ENCODE measurements at regions not wholly inside any gene's neighbourhood (a gene's known extent, or its start where the extent isn't known, plus 50 kb on each side); places are given as distances from the start of the nearest gene placed in this dataset.

DNA sequence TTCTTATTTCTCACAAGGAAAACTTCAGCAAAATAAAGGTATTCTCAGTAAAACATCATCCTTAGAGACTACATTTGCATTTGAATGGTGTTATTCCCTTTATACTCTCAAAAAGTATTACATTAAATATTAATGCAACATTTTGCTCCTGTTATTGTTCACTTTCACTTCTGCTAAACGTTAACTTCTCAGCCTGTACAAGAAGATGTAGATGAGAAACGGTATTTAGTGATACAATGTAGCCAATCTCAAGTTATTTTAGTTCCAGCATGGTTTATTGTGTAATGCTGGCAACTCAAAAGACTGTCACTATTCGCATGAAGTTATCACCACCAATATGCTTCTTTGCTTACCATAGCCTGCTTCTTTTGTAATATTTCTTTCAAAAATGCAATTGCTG is 514.1 kb downstream of the CPS1 start:
- Histone ChIP-seq H3K4me1 (ENCODE audit: insufficient read depth, low read length) (no peaks in the 10 kb centered on the region), H3K9me3 (ENCODE audit: insufficient read depth, low read depth, low read length) (no peaks in the 10 kb centered on the region), H3K27me3 (ENCODE audit: insufficient read depth, low read length) (no peaks in the 10 kb centered on the region)

DNA sequence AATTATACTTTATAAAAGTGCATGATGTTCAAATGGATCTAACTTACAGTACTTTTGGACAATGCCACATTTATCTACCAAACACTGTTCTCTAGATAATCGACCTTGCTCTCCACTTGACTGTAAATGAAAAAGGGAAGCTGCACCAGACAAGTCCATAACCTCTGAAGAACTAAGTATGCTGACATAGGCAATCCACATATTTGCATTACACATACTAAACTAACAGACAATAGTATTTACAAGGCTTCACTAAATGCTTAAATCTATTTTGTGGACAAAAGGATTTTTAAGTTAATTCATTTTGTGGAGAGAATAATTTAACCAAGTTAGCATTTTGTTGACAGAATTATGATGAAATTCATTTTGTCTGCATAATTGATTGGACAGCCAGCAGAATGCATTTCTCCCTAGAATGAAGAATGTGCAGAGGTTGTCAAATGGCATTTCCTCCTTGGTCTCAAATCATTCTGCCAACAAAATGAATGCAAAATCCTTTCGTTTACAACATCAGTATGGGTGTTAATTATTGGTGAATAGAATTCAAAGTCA is 520.9 kb downstream of the CPS1 start:
- Histone ChIP-seq H3K4me3 (ENCODE audit: low read length) (no peak overlapping the region), H3K9ac (ENCODE audit: low read depth, low read length) (no peak overlapping the region), H3K27me3 (ENCODE audit: insufficient read depth, low read length) (no peaks in the 10 kb centered on the region), H3K27ac (ENCODE audit: low read length) (no peak overlapping the region), H3K9me3 (ENCODE audit: insufficient read depth, low read depth, low read length) (no peaks in the 10 kb centered on the region), H3K4me1 (ENCODE audit: insufficient read depth, low read length) (no peaks in the 10 kb centered on the region), H3K36me3 (ENCODE audit: insufficient read depth, low read depth, low read length) (no peaks in the 10 kb centered on the region)

More for the DNA sequence above, 514.1 kb downstream of the CPS1 start:
- H3K36me3 ChIP-seq (ENCODE audit: insufficient read depth, low read depth, low read length), result no peaks in the 10 kb centered on the region
- no peak overlapping the region for H3K27ac ChIP-seq (ENCODE audit: low read length)
- no peak overlapping the region for H3K4me3 ChIP-seq (ENCODE audit: low read length)
- no peak overlapping the region for H3K9ac ChIP-seq (ENCODE audit: low read depth, low read length)

DNA sequence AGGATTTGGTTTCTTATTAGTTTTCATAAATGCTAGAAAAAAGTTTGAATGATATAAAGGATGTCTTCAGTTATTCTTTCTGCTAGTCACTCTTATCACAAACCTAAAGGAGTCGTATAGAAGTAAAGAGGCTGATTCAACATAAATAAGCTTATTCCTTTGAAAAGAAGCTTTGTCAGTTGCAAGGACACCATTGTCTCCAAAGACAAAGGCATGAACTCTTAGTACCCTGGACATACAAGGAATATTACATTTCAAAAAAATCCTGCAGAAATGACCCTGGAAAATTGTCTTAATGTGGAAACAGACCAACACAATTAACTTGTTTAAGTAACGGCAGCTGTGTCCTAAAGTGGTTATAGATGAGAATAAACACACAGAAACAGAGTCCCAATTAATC is 528.0 kb downstream of the CPS1 start:
- Histone ChIP-seq H3K4me1 (ENCODE audit: insufficient read depth, low read length) (no peaks in the 10 kb centered on the region), H3K27me3 (ENCODE audit: insufficient read depth, low read length) (no peaks in the 10 kb centered on the region), H3K36me3 (ENCODE audit: insufficient read depth, low read depth, low read length) (no peaks in the 10 kb centered on the region)

DNA sequence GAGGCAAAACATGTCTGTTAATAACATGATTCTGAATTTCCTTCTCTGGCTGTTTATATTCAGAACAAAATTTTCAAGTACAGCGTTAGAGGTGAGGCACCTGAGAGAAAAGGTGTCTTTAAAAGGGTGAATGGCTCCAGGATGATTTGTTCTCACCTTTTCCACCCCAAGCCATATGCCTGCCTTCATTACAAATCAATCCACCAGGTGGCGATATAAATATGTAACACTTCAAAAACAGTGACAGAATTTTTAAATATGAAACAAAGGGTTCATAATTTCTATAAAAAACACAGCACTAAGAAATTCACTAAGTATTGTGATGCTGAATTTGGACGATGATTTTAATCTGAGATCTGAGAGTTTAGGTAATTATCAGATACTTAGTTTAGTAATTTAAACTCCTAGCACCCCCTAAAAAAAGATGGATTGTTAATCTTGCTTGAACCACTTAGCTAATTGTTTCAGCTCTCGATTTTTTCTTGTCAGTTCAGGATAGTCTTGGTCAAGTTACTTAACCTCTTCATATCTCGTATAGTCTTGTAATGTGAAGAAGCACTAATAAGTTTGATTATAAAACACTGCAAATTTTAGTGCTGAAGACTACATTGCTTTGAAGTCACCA is 528.8 kb downstream of the CPS1 start:
- Histone ChIP-seq H3K9me3 (ENCODE audit: insufficient read depth, low read depth, low read length) (no peaks in the 10 kb centered on the region), H3K27me3 (ENCODE audit: insufficient read depth, low read length) (no peaks in the 10 kb centered on the region), H3K9ac (ENCODE audit: low read depth, low read length) (no peak overlapping the region), H3K4me3 (ENCODE audit: low read length) (no peak overlapping the region), H3K27ac (ENCODE audit: low read length) (no peak overlapping the region), H3K4me1 (ENCODE audit: insufficient read depth, low read length) (no peaks in the 10 kb centered on the region), H3K36me3 (ENCODE audit: insufficient read depth, low read depth, low read length) (no peaks in the 10 kb centered on the region)

More for the DNA sequence above, 528.0 kb downstream of the CPS1 start:
- Histone ChIP-seq H3K27ac (ENCODE audit: low read length) (no peak overlapping the region), H3K4me3 (ENCODE audit: low read length) (no peak overlapping the region), H3K9ac (ENCODE audit: low read depth, low read length) (no peak overlapping the region), H3K9me3 (ENCODE audit: insufficient read depth, low read depth, low read length) (no peaks in the 10 kb centered on the region)

DNA sequence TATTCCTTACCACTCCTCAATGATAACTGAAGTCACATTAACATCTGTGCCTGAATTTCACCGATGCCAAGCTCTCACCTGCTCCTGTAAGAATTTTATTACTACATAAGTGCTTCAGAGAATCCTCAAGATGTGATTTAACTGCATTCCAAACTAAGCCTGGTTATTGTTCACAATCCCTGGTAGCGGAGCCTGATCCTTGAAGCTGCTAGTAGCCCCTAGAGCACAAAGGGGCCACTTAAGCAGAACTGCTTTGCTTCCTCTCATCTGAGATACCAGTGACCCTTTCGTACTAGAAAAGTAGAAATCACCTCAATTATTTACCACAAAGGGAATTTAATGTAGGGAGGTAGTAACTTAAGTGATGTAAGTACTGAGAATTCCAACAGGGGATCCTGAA is 529.6 kb downstream of the CPS1 start:
- no peak overlapping the region for H3K4me3 ChIP-seq (ENCODE audit: low read length)
- H3K9me3 ChIP-seq (ENCODE audit: insufficient read depth, low read depth, low read length), result no peaks in the 10 kb centered on the region
- no peaks in the 10 kb centered on the region for H3K4me1 ChIP-seq (ENCODE audit: insufficient read depth, low read length)
- H3K36me3 ChIP-seq (ENCODE audit: insufficient read depth, low read depth, low read length), result no peaks in the 10 kb centered on the region
- no peaks in the 10 kb centered on the region for H3K27me3 ChIP-seq (ENCODE audit: insufficient read depth, low read length)
- H3K27ac ChIP-seq (ENCODE audit: low read length), result no peak overlapping the region
- H3K9ac ChIP-seq (ENCODE audit: low read depth, low read length), result no peak overlapping the region

DNA sequence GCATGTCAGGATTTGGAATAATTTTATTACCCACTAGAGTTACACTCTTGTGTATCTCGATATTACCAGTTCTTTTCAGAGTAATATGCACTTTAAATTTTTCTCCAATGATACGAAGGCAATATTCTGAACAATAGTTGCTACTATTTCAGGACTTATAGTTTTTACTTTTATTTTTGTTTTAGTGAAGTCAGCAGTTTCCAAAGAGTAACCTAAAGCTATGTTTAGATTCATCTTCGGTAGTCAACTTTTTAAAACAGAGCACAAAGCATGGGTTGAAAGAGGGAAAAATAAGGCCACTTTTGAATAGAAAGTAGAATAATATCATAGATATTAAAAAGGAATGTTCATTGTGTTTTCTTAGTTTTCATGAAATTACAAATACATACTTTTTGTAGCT is 532.7 kb downstream of the CPS1 start:
- Histone ChIP-seq H3K27me3 (ENCODE audit: insufficient read depth, low read length) (no peaks in the 10 kb centered on the region), H3K36me3 (ENCODE audit: insufficient read depth, low read depth, low read length) (no peaks in the 10 kb centered on the region), H3K9me3 (ENCODE audit: insufficient read depth, low read depth, low read length) (no peaks in the 10 kb centered on the region), H3K4me1 (ENCODE audit: insufficient read depth, low read length) (no peaks in the 10 kb centered on the region), H3K4me3 (ENCODE audit: low read length) (no peak overlapping the region), H3K27ac (ENCODE audit: low read length) (no peak overlapping the region), H3K9ac (ENCODE audit: low read depth, low read length) (no peak overlapping the region)

DNA sequence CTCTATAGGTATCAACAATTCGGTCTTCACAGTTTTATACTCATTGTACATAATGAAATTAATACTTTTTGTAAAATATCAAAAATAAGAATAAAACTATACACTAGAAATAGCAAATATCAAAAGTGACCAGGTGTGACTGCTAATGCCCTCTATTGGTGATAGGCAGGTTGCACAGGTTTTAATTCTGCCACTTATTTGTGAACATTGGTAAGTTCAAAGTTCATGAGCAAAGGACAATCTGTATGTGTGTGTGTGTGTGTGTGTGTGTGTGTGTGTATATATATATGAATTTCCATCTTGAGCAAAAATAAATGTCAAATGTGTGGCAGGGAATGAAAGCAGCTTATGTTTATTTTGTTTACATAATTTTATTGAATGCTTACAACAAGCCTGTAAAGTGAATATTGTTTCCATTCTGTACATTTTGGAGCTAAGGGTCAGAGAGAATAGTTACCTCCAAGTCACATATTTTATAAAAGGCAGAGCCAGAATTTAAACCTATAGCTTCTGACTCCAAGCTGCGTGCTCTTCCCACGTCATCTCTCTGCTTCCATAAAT is 537.4 kb downstream of the CPS1 start:
- Histone ChIP-seq H3K27ac (ENCODE audit: low read length) (no peak overlapping the region), H3K36me3 (ENCODE audit: insufficient read depth, low read depth, low read length) (no peaks in the 10 kb centered on the region)

DNA sequence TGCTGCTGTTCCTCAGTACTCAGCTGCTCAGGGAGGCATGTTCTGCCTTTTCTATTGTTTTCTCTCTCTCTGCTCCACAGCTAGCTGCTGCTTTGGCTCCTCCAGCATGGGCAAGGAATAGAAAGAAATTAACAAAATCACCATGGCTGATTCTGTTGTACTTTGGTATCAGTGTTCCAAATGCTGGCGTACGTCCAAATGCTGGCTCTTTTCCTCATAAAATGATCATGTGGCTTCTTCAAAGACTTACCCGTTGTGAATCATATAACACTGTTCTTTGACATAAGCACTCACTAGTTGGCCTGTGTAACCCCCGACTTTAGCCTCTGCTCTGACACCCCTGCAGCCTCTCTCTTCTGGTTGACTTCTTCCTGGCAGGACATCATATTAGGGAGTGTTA is 547.6 kb downstream of the CPS1 start:
- H3K27ac ChIP-seq (ENCODE audit: low read length), result no peak overlapping the region
- no peaks in the 10 kb centered on the region; the same call in 1 of the 2 replicates for H3K9me3 ChIP-seq (ENCODE audit: insufficient read depth, low read depth, low read length)
- no peaks in the 10 kb centered on the region for H3K27me3 ChIP-seq (ENCODE audit: insufficient read depth, low read length)
- no peaks in the 10 kb centered on the region for H3K4me1 ChIP-seq (ENCODE audit: insufficient read depth, low read length)
- H3K4me3 ChIP-seq (ENCODE audit: low read length), result no peak overlapping the region
- H3K36me3 ChIP-seq (ENCODE audit: insufficient read depth, low read depth, low read length), result no peaks in the 10 kb centered on the region
- no peak overlapping the region for H3K9ac ChIP-seq (ENCODE audit: low read depth, low read length)

More for the DNA sequence above, 537.4 kb downstream of the CPS1 start:
- Histone ChIP-seq H3K9ac (ENCODE audit: low read depth, low read length) (no peak overlapping the region), H3K27me3 (ENCODE audit: insufficient read depth, low read length) (no peaks in the 10 kb centered on the region), H3K4me1 (ENCODE audit: insufficient read depth, low read length) (no peaks in the 10 kb centered on the region), H3K4me3 (ENCODE audit: low read length) (no peak overlapping the region), H3K9me3 (ENCODE audit: insufficient read depth, low read depth, low read length) (no peaks in the 10 kb centered on the region)

DNA sequence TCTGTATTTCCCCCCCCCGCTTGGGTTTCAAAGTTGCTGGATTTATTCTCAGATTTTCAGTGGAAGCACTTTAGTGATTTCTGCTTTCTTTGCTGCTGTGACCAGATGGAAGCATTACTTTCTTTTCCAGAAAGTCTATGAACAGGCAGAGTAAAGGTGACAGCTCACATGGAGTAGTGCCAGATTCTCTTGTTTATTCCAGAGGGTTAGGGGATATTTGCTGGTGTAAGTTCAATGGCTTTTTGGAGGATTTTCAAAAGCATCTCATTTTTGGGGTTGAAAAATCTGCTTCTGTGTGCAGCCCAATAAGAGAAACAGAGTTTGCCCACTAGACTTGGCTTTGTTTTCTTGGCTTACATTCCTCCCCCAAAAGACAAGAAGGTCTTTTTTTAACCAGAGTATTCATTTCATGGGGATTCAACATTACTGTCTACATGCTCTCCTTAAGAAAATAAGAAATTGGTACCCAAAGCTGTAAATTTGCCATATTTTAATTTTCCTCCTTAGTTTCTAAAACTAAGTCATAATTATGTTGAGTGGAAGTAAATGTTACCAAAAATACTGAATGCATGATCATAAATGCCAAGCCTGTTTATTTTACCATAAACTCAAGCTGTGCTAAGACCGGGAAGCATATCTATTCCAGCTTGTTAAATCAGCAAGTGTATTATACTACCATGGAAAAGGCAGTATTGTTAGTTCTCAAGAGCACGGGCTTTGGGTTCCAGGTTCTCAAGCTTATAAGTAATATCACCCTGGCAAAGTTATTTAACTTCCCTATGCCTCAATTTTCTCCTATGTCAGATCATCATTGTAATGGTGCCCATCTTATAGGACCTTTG is 557.2 kb downstream of the CPS1 start:
- Histone ChIP-seq H3K4me3 (ENCODE audit: low read length) (no peak overlapping the region), H3K9me3 (ENCODE audit: insufficient read depth, low read depth, low read length) (no peaks in the 10 kb centered on the region), H3K27ac (ENCODE audit: low read length) (no peak overlapping the region), H3K4me1 (ENCODE audit: insufficient read depth, low read length) (no peaks in the 10 kb centered on the region), H3K36me3 (ENCODE audit: insufficient read depth, low read depth, low read length) (no peaks in the 10 kb centered on the region), H3K9ac (ENCODE audit: low read depth, low read length) (no peak overlapping the region), H3K27me3 (ENCODE audit: insufficient read depth, low read length) (no peaks in the 10 kb centered on the region)

DNA sequence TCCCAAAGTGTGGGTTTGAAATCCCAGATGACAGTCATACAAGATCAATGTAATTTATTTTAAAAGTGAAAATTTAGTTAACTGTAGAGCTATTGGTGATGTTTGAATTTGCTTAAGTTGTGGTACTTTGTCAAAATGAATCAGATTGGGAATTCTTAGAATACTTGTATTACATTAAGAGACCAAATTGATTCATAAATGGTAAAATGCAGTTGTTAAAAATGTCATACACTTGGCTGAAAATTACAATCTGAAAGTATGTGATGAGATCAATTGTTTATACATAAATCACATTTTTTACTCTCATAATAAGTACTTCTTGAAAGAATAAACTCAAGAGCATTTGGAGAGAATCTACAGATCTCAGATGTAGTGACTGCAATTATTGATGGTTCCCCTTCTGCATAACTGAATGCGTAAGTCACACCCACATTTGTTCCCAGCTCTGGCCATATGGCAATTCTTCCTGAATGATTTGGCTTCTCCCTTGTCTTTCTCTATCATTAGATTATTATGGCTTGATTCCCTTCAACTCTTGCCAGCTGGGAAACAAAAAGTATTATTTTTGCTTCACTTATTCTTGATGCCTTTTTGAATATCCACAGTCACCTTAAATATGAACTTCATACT is 558.5 kb downstream of the CPS1 start:
- Histone ChIP-seq H3K4me1 (ENCODE audit: insufficient read depth, low read length) (no peaks in the 10 kb centered on the region), H3K9ac (ENCODE audit: low read depth, low read length) (no peak overlapping the region), H3K27ac (ENCODE audit: low read length) (no peak overlapping the region), H3K36me3 (ENCODE audit: insufficient read depth, low read depth, low read length) (no peaks in the 10 kb centered on the region), H3K4me3 (ENCODE audit: low read length) (no peak overlapping the region), H3K9me3 (ENCODE audit: insufficient read depth, low read depth, low read length) (no peaks in the 10 kb centered on the region), H3K27me3 (ENCODE audit: insufficient read depth, low read length) (no peaks in the 10 kb centered on the region)

DNA sequence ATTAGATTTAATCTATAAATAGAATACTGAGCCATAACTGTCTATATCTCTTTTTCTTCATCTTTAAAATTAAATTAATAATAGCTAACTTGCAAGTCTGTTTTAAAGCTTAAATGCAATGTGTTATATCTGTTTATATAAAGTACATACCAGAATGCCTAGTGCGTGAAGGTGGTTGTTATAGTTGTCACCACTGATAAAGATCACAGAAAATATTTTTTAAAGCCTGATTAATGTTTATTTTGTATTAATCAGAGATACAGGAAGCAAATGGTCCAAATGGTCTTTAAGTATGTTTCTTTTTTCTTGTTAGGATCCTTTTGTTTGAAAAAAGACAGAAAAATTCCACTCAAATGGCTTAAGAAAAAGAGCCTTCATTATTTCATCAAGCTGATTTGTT is 560.6 kb downstream of the CPS1 start:
- H3K27ac ChIP-seq (ENCODE audit: low read length), result no peak overlapping the region
- H3K4me1 ChIP-seq (ENCODE audit: insufficient read depth, low read length), result no peaks in the 10 kb centered on the region
- H3K9me3 ChIP-seq (ENCODE audit: insufficient read depth, low read depth, low read length), result no peaks in the 10 kb centered on the region

More for the DNA sequence above, 560.6 kb downstream of the CPS1 start:
- Histone ChIP-seq H3K27me3 (ENCODE audit: insufficient read depth, low read length) (no peaks in the 10 kb centered on the region), H3K36me3 (ENCODE audit: insufficient read depth, low read depth, low read length) (no peaks in the 10 kb centered on the region), H3K9ac (ENCODE audit: low read depth, low read length) (no peak overlapping the region), H3K4me3 (ENCODE audit: low read length) (no peak overlapping the region)

Measured in iPS-20b (cell line).